ENCODE measurements at regions not wholly inside any gene's neighbourhood (a gene's known extent, or its start where the extent isn't known, plus 50 kb on each side); places are given as distances from the start of the nearest gene placed in this dataset.

DNA sequence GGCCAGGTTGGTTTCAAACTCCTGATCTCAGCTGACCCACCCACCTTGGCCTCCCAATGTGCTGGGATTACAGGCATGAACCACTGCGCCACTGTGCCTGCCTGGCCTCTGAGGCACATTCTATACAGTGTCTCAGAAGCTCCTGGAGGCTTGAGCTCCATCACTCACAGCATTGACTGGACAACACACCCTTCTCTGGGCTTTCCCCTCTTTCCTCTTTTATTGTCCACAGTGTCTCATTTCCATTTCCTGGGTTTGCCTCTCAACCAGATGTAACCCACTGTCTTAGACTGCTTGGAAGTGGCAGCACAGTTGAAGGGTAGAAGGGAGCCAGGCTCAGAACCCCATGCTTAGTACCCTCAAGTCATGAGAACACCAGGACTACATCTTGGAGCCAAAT lies 208.1 kb downstream of the MTX2 start:
- TF ChIP-seq, protein P1, sequence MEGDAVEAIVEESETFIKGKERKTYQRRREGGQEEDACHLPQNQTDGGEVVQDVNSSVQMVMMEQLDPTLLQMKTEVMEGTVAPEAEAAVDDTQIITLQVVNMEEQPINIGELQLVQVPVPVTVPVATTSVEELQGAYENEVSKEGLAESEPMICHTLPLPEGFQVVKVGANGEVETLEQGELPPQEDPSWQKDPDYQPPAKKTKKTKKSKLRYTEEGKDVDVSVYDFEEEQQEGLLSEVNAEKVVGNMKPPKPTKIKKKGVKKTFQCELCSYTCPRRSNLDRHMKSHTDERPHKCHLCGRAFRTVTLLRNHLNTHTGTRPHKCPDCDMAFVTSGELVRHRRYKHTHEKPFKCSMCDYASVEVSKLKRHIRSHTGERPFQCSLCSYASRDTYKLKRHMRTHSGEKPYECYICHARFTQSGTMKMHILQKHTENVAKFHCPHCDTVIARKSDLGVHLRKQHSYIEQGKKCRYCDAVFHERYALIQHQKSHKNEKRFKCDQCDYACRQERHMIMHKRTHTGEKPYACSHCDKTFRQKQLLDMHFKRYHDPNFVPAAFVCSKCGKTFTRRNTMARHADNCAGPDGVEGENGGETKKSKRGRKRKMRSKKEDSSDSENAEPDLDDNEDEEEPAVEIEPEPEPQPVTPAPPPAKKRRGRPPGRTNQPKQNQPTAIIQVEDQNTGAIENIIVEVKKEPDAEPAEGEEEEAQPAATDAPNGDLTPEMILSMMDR (IDR thresholded peaks at IDR 0.05; ENCODE audit: poor library complexity): no peak
- no peak for TF ChIP-seq EZH2 (IDR thresholded peaks at IDR 0.05; ENCODE audit: borderline replicate concordance)
